ENCODE measurements at regions not wholly inside any gene's neighbourhood (a gene's known extent, or its start where the extent isn't known, plus 50 kb on each side); places are given as distances from the start of the nearest gene placed in this dataset.

DNA sequence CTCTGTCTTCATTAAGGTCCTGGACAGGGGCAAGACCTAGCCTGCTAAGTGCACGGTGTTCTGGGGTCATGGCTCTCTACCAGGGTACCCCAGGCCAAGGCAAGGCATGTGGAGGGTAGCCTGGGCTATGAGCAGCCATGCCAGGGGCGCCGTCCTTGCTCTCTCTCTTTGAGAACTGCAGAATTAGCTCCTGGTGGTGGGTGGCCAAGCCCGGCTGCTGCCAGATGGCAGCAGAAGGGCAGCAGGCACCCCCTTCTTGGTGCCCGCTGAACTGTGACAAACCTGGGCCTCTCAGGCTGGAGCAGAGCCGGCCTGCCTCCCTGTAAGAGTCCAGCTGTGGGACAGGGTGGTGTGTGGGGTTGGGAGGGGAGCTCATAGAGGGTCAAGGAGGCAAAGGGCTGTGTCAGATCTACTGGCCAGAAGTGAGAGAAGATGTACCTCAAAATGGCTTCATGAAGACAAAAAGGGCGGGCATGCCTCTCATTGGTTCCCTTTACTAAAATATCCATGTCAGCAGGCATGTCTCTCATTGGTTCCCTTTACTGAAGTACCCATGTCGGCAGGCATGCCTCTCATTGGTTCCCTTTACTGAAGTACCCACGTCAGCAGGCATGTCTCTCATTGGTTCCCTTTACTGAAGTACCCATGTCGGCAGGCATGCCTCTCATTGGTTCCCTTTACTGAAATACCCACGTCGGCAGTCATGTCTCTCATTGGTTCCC, 81.7 kb upstream of the SDK2 start:
- no peak for TF ChIP-seq POLR2A (IDR thresholded peaks at IDR 0.05)
- TF ChIP-seq, protein P1, sequence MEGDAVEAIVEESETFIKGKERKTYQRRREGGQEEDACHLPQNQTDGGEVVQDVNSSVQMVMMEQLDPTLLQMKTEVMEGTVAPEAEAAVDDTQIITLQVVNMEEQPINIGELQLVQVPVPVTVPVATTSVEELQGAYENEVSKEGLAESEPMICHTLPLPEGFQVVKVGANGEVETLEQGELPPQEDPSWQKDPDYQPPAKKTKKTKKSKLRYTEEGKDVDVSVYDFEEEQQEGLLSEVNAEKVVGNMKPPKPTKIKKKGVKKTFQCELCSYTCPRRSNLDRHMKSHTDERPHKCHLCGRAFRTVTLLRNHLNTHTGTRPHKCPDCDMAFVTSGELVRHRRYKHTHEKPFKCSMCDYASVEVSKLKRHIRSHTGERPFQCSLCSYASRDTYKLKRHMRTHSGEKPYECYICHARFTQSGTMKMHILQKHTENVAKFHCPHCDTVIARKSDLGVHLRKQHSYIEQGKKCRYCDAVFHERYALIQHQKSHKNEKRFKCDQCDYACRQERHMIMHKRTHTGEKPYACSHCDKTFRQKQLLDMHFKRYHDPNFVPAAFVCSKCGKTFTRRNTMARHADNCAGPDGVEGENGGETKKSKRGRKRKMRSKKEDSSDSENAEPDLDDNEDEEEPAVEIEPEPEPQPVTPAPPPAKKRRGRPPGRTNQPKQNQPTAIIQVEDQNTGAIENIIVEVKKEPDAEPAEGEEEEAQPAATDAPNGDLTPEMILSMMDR (IDR thresholded peaks at IDR 0.05), result no peak

Measured in esophagus squamous epithelium (tissue), 4 donors.